ENCODE measurements at regions not wholly inside any gene's neighbourhood (a gene's known extent, or its start where the extent isn't known, plus 50 kb on each side); places are given as distances from the start of the nearest gene placed in this dataset.

GRCh38 chr7:42340436-42340835 lies 103.4 kb upstream of the GLI3 start:
- peak overlapping the region; percentile 49 for H3K4me3 Mint-ChIP-seq
- TF ChIP-seq, protein P1, sequence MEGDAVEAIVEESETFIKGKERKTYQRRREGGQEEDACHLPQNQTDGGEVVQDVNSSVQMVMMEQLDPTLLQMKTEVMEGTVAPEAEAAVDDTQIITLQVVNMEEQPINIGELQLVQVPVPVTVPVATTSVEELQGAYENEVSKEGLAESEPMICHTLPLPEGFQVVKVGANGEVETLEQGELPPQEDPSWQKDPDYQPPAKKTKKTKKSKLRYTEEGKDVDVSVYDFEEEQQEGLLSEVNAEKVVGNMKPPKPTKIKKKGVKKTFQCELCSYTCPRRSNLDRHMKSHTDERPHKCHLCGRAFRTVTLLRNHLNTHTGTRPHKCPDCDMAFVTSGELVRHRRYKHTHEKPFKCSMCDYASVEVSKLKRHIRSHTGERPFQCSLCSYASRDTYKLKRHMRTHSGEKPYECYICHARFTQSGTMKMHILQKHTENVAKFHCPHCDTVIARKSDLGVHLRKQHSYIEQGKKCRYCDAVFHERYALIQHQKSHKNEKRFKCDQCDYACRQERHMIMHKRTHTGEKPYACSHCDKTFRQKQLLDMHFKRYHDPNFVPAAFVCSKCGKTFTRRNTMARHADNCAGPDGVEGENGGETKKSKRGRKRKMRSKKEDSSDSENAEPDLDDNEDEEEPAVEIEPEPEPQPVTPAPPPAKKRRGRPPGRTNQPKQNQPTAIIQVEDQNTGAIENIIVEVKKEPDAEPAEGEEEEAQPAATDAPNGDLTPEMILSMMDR (conservative IDR thresholded peaks at IDR 0.05): no peak
- H3K9me3 Mint-ChIP-seq: no peaks in the 10 kb centered on the region
- H3K4me1 Mint-ChIP-seq (ENCODE audit: unreplicated experiment): peaks cover 62% of the 10 kb centered on the region
- no peaks in the 10 kb centered on the region for H3K36me3 Mint-ChIP-seq
- DNase-seq (ENCODE audit: extremely low spot score, unreplicated experiment): no peak
- no peaks in the 10 kb centered on the region for H3K27me3 Mint-ChIP-seq
- peak overlapping the region; percentile 27 for H3K27ac Mint-ChIP-seq

GRCh38 chr7:42338916-42339540 lies 102.0 kb upstream of the GLI3 start:
- TF ChIP-seq, protein P1 (conservative IDR thresholded peaks at IDR 0.05): no peak
- Mint-ChIP-seq H3K4me1 (ENCODE audit: unreplicated experiment) (peaks cover 62% of the 10 kb centered on the region), H3K4me3 (peak overlapping the region; percentile 48), H3K27me3 (no peaks in the 10 kb centered on the region), H3K27ac (peak overlapping the region; percentile 36), H3K9me3 (no peaks in the 10 kb centered on the region), H3K36me3 (no peaks in the 10 kb centered on the region)
- no peak for DNase-seq (ENCODE audit: extremely low spot score, unreplicated experiment)

- peak overlapping the region; percentile 36 for H3K27ac Mint-ChIP-seq
These were observed 101.4 kb upstream of the GLI3 start for GRCh38 chr7:42338231-42338915.

DNA sequence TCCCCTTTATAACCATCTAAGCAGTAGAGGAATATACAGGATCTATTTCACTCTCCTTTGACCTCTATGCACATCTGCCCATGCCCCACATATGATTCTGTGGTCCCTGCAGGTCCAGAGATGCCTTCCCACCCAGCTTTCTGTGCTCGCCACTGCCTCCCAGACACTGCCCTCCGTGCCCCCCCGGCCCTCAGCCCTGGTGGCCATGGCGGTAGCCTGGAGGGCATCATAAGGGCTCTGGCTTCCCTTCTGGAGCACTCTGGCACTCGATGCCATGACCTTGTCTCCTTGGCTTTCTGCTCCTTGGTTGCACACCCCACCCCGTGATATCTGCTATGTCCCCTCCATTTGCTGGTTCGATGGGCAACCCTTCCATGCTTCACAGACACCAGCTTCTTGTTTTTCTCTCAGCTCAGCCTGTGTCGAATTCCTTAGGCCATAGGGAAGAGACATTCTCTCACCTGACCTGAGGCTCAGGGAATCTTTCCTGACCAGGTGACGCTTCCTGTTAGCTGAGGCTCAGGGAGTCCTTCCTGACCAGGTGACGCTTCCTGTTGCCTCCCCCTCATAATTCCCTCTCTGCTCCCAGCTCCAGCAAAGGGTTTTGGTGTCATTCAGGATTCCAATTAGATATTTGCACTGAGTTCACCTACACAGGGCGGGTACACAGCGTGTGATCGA lies 100.4 kb upstream of the GLI3 start:
- Mint-ChIP-seq H3K9me3 (no peaks in the 10 kb centered on the region), H3K4me1 (ENCODE audit: unreplicated experiment) (peaks cover 52% of the 10 kb centered on the region), H3K27ac (no peak overlapping the region), H3K4me3 (no peak overlapping the region), H3K27me3 (no peaks in the 10 kb centered on the region), H3K36me3 (no peaks in the 10 kb centered on the region)
- DNase-seq (ENCODE audit: extremely low spot score, unreplicated experiment): no peak
- TF ChIP-seq, protein P1 (conservative IDR thresholded peaks at IDR 0.05): no peak

More at GRCh38 chr7:42338231-42338915, 101.4 kb upstream of the GLI3 start:
- Mint-ChIP-seq H3K36me3 (no peaks in the 10 kb centered on the region), H3K4me3 (peak overlapping the region; percentile 48), H3K27me3 (no peaks in the 10 kb centered on the region), H3K9me3 (no peaks in the 10 kb centered on the region), H3K4me1 (ENCODE audit: unreplicated experiment) (peaks cover 61% of the 10 kb centered on the region)
- DNase-seq (ENCODE audit: extremely low spot score, unreplicated experiment): no peak
- TF ChIP-seq, protein P1 (conservative IDR thresholded peaks at IDR 0.05): no peak

- Mint-ChIP-seq H3K4me3 (no peak overlapping the region), H3K36me3 (no peaks in the 10 kb centered on the region), H3K9me3 (no peaks in the 10 kb centered on the region), H3K27ac (no peak overlapping the region), H3K27me3 (no peaks in the 10 kb centered on the region), H3K4me1 (ENCODE audit: unreplicated experiment) (peaks cover 16% of the 10 kb centered on the region)
- TF ChIP-seq, protein P1 (conservative IDR thresholded peaks at IDR 0.05): no peak
- no peak for DNase-seq (ENCODE audit: extremely low spot score, unreplicated experiment)
These were observed 95.7 kb upstream of the GLI3 start for GRCh38 chr7:42332605-42333222.
